NOMO-1 treated with DMSO at 0.1 percent for 48 hours (cell line): ENCODE measurements at regions not wholly inside any gene's neighbourhood (a gene's known extent, or its start where the extent isn't known, plus 50 kb on each side); places are given as distances from the start of the nearest gene placed in this dataset.

Source experiments
- DNase-seq: peaks from one replicate; lab custom pipeline; 2025; ENCODE audit not compliant: unreplicated experiment; lab: John Stamatoyannopoulos, UW

DNA sequence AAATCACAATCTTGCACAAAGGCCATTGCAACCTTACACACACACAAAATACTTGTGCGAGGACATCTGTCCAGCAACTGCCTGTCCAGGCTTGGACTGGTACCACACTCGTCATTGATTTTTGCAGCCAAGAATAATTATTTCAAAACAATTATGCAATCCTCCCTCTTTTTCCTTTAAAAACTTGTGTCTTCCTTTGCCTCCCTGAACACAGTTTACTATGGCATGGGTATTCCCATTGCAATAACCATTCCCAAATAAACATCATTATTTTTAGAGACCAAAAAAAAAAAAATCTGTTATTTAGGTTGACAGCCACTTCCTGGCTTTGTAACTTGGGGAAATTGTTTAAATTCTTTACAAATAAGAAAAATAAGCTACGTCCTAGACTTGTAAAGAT is 54.0 kb downstream of the C11orf91 start:
- DNase-seq: no peak

DNA sequence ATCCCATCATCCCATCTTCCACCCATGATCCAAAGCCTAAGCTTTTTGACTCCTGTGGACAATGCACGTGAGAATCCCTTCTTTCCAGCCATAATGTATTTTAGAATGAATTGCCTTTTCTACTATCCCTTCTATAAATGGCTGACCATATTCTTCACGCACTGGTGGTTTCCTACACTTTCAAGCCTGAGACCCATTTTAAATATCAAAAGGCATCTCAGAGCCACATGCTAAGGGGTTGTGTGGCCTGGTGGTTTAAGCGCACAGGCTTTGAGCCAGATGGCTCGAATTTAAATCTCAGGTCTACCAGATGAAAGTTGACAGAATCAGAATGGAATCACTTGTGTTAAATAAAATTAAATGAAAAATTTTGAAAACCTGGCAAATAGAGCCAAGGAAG is 54.5 kb downstream of the C11orf91 start:
- DNase-seq: no peak

DNA sequence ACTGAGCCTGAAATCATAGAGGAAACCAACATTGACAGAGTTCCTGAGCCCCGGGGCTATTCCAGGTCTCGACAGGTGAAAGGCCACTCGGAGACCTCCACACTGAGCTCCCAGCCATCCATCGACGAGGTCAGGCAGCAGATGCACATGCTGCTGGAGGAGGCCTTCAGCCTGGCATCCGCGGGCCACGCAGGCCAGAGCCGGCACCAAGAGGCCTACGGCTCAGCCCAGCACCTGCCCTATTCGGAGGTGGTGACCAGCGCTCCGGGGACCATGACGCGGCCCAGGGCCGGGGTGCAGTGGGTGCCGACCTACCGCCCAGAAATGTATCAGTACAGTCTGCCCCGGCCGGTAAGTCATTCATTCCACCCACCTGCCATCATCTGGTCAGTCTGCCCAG is 54.9 kb downstream of the C11orf91 start:
- no peak for DNase-seq

DNA sequence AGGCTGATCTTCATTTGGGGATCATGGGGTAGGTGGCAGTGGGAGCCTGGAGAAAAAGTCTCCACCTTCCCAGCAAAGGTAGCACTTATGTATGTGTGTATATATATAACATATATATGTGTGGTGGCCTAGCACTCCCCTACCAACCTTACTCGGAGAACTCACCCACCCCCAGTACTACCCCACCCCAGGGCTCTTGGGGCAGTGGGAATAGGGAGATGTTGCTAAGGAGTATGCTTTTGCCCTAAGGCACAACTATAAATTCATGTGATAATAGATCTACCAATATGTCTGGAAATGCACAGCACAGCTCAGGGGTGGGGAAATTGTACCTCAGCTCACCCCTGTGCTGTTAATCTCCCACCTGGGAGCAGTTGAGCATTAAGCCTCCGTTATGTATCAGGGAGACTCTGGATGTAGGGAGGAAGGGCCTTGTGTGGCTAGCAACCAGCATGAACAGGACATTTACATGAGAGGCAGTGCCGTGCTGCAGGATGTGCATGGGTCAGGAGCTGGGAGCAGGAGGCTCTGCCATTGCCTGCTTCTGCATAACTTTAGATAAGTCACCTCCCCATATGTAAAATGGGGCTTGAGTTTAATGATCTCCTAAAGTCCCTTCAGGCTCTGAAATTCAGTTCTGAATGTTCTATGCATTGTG is 57.3 kb downstream of the C11orf91 start:
- no peak for DNase-seq

DNA sequence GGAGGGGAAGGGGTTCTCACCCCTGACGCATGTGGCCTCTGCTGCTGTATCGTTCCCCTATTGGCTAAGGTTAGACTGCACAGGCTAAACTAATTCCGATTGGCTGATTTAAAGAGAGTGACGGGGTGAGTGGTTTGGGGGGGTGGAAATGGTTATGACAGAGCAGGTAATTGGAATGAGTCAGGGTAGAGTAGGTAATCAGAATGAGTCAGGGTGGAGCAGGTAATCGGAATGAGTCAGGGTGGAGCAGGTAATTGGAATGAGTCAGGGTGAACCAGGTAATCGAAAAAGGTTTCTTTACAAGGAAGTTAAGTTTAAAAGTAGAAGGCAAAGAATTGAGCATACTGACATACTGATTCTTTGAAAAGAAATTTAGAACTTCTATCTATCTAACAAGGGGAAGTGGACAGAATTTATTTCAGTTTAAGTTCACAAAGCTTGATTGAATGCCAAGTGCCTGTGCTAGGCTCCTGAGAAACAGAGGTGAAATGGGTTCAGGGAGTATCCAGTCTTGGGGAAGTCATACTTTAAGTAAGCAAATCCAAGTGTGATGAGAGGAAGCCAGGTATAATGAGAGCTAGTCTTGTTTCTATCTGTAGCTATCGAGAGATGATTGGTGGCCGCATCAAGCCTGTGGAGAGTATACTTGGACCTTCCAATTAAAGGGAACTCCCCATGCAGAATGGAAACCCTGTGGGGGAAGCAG is 58.0 kb downstream of the C11orf91 start:
- no peak for DNase-seq

DNA sequence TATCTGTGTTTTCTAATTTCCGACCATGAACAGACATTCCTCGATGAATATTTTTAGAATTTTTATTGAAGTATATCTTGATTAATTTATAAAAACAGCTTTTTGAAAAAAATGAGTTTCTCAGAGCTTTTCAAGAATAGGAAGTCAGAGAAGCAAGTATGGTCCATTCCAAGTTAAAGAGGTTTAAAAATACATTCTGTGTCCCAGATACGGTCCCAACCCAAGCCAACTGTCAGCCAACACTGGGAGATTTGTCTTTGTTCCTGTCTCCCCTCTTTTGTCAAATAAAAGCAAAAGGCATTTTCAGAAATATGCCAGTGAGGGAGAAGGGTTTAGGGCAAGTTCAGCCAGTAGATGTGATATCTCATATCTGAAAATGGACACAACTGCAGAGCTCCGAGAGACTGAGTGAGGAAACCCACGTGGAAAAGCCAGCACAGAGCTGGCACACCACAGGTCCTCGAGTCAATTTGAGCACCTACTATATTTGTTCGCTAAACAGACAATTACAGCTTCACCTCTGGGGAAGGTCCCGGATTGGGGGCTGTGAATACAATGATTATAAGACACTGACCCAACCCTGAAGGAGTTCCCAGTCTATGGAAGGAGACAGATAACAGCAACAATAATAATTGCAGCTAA is 59.8 kb downstream of the C11orf91 start:
- DNase-seq: no peak

DNA sequence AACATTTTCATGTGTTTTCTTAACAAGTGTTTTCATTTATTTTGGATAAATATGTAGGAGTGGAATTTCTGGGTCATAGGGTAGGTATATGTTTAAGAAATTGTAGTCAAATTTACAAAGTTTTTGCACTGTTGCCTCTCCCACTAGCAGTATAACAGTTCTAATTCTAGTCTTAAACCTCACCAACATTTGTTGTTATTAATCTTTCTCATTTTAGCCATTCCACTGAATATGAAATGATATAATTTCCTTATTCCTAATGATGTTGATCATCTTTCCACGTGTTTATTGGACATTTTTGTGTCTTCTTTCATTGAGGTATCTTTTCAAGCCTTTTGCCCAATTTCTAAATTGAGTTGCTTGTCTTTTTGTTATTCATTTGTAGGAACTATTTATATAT is 62.0 kb downstream of the C11orf91 start:
- no peak for DNase-seq

DNA sequence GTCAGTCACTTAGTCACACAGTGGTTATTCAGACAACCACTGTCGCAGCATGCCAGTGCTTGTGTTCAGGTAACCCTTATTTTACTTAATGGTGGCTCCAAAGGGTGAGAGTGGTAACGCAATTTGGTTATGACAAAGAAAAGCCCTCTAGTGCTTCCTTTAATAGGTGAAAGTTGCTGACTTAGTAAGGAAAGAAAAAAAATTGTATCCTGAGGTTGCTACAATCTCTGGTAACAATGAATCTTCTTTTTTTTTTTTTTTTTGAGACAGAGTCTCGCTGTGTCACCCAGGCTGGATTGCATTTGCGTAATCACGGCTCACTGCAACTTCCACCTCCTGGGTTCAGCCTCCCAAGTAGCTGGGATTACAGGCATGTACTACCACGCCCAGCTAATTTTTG is 64.5 kb downstream of the C11orf91 start:
- DNase-seq: peak; percentile 55

DNA sequence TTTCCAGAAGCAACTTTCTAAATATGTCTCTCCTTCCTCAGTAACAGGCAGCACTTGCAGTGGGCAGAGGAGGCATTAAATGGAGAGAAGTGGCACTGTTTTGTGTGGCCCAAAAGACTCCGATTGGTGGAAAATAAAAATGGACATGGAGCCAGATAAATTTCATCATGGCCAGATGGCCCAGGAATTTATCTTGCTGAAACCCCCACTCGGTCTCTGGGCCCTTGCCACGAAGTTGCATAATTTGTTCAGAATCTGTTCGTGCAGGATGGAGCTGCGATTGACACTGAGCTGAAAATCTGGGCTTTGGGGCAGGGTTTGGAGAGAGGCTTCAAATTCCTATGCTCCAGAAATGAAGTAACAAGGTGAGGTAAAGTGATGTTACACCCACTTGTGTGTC is 65.5 kb downstream of the C11orf91 start:
- DNase-seq: no peak

DNA sequence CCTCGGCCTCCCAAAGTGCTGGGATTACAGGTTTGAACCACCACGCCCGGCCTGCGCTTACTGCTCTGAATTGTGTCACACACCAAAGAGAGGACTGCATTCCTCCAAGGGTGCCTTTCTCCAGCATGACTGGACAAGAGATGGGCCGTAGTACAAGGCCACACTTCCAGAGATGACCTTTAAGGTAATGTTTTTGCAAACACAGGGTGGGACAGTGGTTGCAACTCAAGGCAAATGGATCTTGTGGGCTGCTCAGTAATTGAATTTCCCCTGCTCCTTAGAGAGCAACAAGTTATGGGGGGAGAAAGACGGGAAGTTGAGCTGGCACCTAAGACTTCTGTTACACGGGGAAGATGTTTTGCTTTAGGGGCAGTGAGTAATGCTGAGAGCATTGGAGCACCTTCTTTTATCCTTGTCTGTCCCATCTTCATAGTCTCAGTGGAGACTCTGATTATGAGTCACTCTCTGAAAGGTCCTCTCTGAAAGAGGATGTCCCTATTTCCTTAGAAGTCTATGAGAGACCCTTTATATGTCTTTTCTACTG is 66.3 kb downstream of the C11orf91 start:
- DNase-seq: no peak

DNA sequence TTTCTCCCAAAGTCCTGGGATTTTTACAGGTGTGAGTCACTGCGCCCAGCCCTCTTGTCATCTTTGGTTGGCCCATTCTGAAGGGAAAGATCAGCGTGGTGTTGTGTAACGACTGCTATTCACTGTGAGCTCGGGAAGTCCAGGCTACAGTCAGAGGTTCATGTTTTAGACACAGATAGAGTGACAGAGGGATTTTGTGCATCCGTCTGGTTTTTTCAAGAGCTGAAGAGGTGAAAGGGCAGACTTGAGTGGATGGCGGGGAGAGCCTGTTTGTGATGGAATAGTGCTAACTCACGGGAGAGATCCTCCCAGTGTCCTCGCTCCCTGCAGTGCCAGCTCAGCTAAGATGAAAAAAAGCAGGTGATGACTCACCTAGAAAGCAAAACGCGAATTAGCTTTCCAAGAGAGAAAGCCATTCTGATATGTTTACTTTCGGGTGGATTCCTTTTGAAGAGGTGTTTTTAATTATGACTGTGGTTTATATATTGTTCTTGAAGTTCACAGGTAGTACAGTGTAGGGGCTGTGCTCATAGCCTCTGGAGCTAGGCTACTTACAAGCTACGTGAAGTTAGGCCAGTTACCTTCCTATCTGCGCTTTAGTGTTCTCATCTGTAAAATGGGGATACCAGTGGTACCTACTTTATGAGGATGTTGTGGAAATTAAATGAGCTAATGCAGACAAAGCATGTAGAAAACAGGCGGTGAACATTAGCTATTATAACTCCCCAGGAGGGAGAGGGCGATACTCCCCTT is 67.2 kb downstream of the C11orf91 start:
- DNase-seq: no peak

DNA sequence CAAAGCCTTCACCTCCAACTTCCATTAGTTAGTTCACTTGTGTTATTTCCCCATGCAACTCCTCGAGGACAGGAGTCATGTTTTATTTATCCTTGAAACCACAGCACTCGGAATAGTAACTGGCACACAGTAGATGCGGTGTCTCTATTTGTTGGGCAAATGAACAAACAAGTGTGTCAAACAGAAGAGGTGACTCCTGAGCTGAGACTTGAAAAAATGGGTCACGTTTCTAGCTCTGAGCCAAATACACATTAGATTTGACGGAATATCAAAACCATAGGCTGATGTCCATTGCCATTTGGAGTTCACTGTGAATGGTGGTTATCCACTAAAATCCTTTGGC is 68.9 kb downstream of the C11orf91 start:
- DNase-seq: no peak

DNA sequence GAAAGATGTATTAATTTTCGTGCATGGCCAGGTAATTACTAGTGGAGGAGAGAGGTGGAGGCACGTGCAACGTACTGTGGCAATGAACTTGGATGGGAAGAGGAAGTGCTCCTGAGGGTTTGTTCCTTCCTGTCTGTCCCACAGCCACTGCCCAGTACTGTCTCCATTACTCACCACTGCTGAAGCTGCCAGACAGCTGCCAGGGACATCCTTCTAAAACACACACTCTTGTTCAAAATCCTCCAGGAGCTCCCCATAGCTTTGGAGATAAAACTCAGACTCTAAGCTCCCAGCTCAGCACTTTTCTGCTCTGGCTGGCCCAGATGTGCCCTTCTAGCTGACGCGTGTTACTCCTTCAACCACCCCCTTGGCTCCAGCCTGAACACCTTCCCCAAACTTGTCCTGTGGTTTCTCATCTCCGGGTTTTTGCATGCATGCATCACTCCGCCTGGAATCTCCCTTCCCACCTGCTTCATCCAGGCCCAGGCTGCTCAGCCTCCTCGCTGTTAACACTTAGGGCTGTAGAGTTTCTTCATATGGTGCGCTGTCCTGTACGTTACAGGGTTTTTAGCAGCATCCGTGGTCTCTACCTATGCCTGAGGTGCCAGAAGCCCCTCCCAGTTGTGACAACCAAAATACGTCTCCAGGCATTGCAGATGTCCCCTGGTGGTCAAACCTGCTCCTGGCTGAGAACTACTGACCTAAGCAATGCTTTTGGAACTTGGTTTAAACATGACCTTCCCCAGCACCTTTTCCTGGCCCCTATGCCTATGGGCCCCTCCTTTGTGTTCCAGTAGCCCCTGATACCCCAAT is 69.5 kb downstream of the C11orf91 start:
- no peak for DNase-seq

DNA sequence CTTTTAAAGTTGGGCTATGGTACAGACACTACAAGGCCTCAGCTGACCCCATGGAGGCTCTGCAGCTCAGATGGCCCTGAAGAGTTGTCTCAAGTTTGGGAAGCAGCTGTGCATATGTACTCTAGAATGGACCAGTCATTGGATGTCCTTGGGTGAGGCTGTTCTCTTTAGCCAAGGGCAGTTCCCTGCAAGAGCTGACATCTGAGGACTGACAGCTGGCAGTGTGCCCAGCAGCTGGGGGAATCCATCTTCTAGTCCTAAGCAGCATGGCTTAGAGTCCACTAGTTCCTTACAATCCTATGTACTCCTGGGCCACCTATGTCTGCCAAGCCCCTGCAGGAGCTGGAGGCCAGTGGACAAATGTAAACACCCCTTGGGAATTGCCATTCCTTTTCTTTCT is 76.5 kb downstream of the C11orf91 start:
- no peak for DNase-seq

DNA sequence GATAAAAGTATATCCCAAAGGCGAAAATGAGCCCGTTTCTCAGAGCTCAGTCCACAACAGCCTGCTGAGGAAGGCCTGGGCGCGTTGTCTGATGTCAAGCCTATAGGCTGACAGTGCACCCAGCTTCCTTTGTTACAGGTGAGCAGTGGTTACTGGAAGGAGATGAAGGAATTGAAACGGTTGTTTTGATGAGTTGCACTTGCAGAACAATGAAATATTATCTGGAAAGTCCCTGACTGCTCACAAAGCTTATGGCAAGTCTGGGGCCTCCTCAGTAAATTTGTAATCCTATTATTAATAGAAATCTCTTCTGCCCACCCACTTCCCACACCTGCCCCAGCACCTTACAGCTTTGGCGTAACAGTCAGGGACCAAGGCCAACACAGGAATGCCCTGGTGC is 77.8 kb downstream of the C11orf91 start:
- no peak for DNase-seq

DNA sequence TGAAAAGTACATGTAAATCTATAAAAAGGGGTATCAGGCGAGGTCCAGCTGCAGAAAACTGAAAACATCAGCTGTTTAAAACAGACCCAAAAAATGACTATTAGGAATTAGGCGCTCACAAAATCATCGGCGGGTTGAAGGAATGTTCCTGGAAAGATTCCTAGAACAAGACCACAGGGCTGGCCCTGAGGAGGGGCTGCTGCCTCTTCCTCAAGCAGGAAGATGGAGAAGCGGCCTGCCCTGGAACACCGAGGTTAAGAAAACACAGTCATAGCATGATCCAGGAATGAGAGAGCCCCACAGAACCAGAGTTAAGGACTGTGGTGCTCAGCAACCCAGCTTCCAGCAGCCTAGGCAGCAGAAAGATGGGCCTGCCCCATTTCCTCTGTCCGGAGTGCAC is 78.4 kb downstream of the C11orf91 start:
- no peak for DNase-seq

DNA sequence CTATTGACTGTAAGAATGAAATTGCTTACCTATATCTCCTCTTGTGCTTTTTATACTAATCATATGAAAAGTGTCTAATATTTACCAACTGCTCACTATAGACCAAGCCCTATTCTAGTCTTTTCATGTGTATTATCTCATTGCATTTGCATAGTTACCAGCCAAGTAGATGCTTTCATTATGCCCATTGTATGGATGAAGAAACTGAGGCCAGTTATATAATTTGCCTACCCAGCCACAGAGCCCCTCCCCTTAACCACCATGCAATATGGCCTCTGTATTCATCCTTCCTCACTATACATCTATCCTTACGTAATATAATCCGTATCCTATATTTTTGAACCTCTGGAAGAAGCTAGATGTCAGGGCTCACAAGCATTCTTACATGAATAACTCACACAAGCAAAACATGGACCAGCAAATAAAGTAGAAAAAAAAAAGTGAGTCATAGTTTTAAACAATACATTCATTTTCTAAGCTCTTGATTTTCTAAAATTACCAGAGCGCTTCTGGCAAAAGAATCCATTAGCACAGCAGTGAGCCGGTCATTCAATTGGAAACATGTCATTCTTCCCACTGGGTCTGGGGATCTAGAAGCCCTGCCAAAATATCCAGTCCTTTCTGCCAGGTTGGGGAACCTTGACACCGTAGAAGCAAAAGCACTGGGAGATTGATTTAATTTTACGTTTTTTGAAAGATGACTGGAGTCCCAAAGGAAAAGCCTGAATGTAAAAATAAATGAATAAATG is 80.0 kb downstream of the C11orf91 start:
- no peak for DNase-seq

DNA sequence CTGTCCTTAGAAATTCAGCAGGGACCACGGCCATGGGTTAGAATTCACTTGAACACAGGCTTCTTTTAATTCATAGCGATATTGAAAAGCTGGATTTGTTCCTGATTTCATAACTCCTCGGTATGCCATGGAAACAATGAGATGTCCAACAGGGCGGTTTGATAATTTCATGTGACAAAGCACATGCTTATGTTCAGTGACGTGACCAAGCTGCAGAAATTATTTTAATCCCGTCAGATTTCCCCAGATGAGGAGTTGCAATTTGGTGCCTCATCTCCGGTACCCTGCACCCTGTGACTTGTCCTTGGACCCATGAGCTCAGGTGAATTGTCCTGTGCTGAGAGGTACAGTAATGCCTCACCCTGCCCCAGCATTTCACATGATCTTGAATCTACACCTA is 81.7 kb downstream of the C11orf91 start:
- no peak for DNase-seq

DNA sequence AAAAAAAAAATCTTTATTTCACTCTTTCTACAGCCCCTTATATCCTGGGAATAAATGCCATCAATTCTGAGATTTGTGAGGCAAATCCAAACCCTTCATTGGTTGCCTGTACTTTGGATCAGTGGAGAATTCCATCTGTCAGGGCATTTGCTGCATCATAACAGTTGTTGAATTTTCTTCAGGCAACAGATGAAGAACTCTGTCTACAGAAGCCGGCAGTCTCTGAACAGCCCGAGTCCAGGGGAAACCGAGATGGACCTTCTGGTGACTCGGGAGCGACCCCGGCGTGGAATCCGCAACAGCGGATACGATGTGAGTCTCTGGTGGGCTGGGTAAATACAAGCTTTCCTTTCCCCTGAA is 82.3 kb downstream of the C11orf91 start:
- DNase-seq: no peak

DNA sequence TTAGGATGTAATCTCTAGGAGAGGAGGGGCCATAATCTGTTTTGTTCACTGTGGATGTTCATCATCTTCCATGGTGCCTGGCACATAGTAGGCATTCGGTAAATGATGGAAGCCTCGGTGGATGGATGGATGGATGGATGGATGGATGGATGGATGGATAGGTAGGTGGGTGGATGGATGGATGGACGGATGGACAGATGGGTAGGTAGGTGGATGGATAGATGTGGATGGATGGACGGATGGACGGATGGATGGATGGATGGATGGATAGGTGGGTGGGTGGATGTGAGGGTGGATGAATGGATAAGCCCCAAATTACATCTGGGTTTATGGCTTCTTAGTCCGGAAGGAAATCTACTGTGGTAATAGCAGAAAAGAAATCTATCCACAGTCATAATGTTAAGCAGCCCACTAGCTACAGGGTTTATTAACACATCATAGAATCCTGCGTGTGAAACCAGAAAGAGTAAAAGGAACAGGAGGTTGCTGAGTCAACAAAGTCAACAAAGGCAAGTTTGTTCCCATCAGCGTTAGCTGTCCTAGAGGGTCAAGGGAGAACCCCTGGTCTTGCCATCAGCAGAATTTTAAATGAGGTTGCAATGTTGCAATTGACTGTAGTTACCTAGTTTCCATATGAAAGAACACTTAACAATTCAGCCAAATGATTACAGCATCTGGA is 82.8 kb downstream of the C11orf91 start:
- no peak for DNase-seq
